ENCODE measurements at regions not wholly inside any gene's neighbourhood (a gene's known extent, or its start where the extent isn't known, plus 50 kb on each side); places are given as distances from the start of the nearest gene placed in this dataset.
"Not testable (repeated sequence)": the region's sequence is repeated elsewhere in the genome, so short reads cannot be mapped to it uniquely, and the experiment has no call there.

- no peaks in the 10 kb centered on the region for H3K9me3 ChIP-seq (ENCODE audit: insufficient read depth, low read length)
- H3F3A ChIP-seq (ENCODE audit: insufficient read depth), result no peaks in the 10 kb centered on the region
These were observed 362.5 kb upstream of the FAT1 start for GRCh38 chr4:187086151-187086550.

GRCh38 chr4:187088070-187088799 lies 364.6 kb upstream of the FAT1 start:
- H3K4me3 ChIP-seq (ENCODE audit: insufficient read depth, low read length, poor library complexity, severe bottlenecking), result no peak overlapping the region
- no peaks in the 10 kb centered on the region for H3K9me3 ChIP-seq (ENCODE audit: insufficient read depth, low read length)
- no peaks in the 10 kb centered on the region for H3K9me2 ChIP-seq (replicated peaks; ENCODE audit: insufficient read depth, low read length)
- no peaks in the 10 kb centered on the region for H4K20me1 ChIP-seq (ENCODE audit: low read depth, low read length)
- no peak overlapping the region for H3K4me2 ChIP-seq (ENCODE audit: low read depth, low read length, poor library complexity, severe bottlenecking)
- no peaks in the 10 kb centered on the region for H3K36me3 ChIP-seq (ENCODE audit: low read length)
- TF ChIP-seq EZH2phosphoT487 (conservative IDR thresholded peaks at IDR 0.05; ENCODE audit: low read length), result no peak
- TF ChIP-seq CTCF (IDR thresholded peaks at IDR 0.05; ENCODE audit: insufficient read depth, low read length, poor library complexity, severe bottlenecking), result no peak
- H3K27ac ChIP-seq (ENCODE audit: low read depth, low read length), result no peak overlapping the region
- no peaks in the 10 kb centered on the region for H3K27me3 ChIP-seq (ENCODE audit: low read length)
- no peak overlapping the region for H2AFZ ChIP-seq (ENCODE audit: low read depth, low read length, severe bottlenecking)
- no peaks in the 10 kb centered on the region for H3F3A ChIP-seq (ENCODE audit: insufficient read depth)
- no peak overlapping the region for H3K9ac ChIP-seq (ENCODE audit: low read length)
- no peaks in the 10 kb centered on the region for H3K79me2 ChIP-seq (ENCODE audit: insufficient read depth, low read length)

More at GRCh38 chr4:187086151-187086550, 362.5 kb upstream of the FAT1 start:
- H3K9ac ChIP-seq (ENCODE audit: low read length), result no peak overlapping the region
- H3K4me3 ChIP-seq (ENCODE audit: insufficient read depth, low read length, poor library complexity, severe bottlenecking), result no peak overlapping the region
- H4K20me1 ChIP-seq (ENCODE audit: low read depth, low read length), result no peaks in the 10 kb centered on the region
- no peak overlapping the region for H3K4me2 ChIP-seq (ENCODE audit: low read depth, low read length, poor library complexity, severe bottlenecking)
- no peaks in the 10 kb centered on the region for H3K27me3 ChIP-seq (ENCODE audit: low read length)
- H2AFZ ChIP-seq (ENCODE audit: low read depth, low read length, severe bottlenecking), result no peak overlapping the region
- no peak for TF ChIP-seq CTCF (IDR thresholded peaks at IDR 0.05; ENCODE audit: insufficient read depth, low read length, poor library complexity, severe bottlenecking)
- no peak for TF ChIP-seq EZH2phosphoT487 (conservative IDR thresholded peaks at IDR 0.05; ENCODE audit: low read length)
- H3K36me3 ChIP-seq (ENCODE audit: low read length), result no peaks in the 10 kb centered on the region
- H3K27ac ChIP-seq (ENCODE audit: low read depth, low read length), result no peak overlapping the region
- H3K9me2 ChIP-seq (replicated peaks; ENCODE audit: insufficient read depth, low read length), result no peaks in the 10 kb centered on the region
- H3K79me2 ChIP-seq (ENCODE audit: insufficient read depth, low read length), result no peaks in the 10 kb centered on the region

- Histone ChIP-seq H2AFZ (ENCODE audit: low read depth, low read length, severe bottlenecking) (no peak overlapping the region), H3K9me3 (ENCODE audit: insufficient read depth, low read length) (no peaks in the 10 kb centered on the region), H3K9me2 (replicated peaks; ENCODE audit: insufficient read depth, low read length) (no peaks in the 10 kb centered on the region), H3K36me3 (ENCODE audit: low read length) (no peaks in the 10 kb centered on the region), H3K9ac (ENCODE audit: low read length) (no peak overlapping the region), H3K79me2 (ENCODE audit: insufficient read depth, low read length) (no peaks in the 10 kb centered on the region), H3F3A (ENCODE audit: insufficient read depth) (no peaks in the 10 kb centered on the region), H3K27me3 (ENCODE audit: low read length) (no peaks in the 10 kb centered on the region), H3K4me2 (ENCODE audit: low read depth, low read length, poor library complexity, severe bottlenecking) (no peak overlapping the region), H3K27ac (ENCODE audit: low read depth, low read length) (no peak overlapping the region), H4K20me1 (ENCODE audit: low read depth, low read length) (no peaks in the 10 kb centered on the region), H3K4me3 (ENCODE audit: insufficient read depth, low read length, poor library complexity, severe bottlenecking) (no peak overlapping the region)
- TF ChIP-seq CTCF (IDR thresholded peaks at IDR 0.05; ENCODE audit: insufficient read depth, low read length, poor library complexity, severe bottlenecking) (no peak), EZH2phosphoT487 (conservative IDR thresholded peaks at IDR 0.05; ENCODE audit: low read length) (no peak)
These were observed 366.7 kb upstream of the FAT1 start for GRCh38 chr4:187090401-187090800.

- not testable (repeated sequence) for H3K36me3 ChIP-seq (ENCODE audit: low read length); H2AFZ ChIP-seq (ENCODE audit: low read depth, low read length, severe bottlenecking); H4K20me1 ChIP-seq (ENCODE audit: low read depth, low read length); H3F3A ChIP-seq (ENCODE audit: insufficient read depth); H3K27ac ChIP-seq (ENCODE audit: low read depth, low read length); H3K4me3 ChIP-seq (ENCODE audit: insufficient read depth, low read length, poor library complexity, severe bottlenecking); H3K9ac ChIP-seq (ENCODE audit: low read length); H3K9me3 ChIP-seq (ENCODE audit: insufficient read depth, low read length); H3K9me2 ChIP-seq (replicated peaks; ENCODE audit: insufficient read depth, low read length); H3K79me2 ChIP-seq (ENCODE audit: insufficient read depth, low read length); H3K4me2 ChIP-seq (ENCODE audit: low read depth, low read length, poor library complexity, severe bottlenecking); H3K27me3 ChIP-seq (ENCODE audit: low read length)
These were observed 367.2 kb upstream of the FAT1 start for GRCh38 chr4:187090832-187091231.

All from SU-DHL-6 (cell line).